ENCODE measurements at regions not wholly inside any gene's neighbourhood (a gene's known extent, or its start where the extent isn't known, plus 50 kb on each side); places are given as distances from the start of the nearest gene placed in this dataset.

DNA sequence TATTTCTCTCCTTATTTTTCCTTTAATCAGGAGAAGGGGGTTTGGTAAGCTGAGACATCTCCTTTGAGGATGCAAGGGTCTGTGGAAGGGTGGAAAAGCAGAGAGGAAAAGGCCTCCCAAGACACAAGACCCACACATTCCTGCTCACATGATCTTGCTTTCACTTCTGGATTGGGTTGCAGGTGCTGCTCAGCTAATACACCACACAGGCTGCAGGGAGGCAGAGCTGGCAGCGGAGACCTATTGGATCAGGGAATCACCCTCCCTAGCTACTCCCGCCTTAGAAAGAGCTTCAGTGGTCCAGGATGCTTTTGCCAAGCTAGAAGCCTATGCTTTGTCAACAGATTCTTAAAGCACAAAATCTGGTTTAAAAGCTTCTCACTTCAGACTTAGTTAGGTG is 87.6 kb upstream of the IL33 start:
- no peaks in the 10 kb centered on the region for H3K36me3 ChIP-seq (ENCODE audit: control insufficient read depth, insufficient read depth, low read length)
- no peak for DNase-seq (ENCODE audit: low read depth)
- H3K4me3 ChIP-seq (ENCODE audit: low read depth, low read length) = no peak overlapping the region
- TF ChIP-seq, protein P1, sequence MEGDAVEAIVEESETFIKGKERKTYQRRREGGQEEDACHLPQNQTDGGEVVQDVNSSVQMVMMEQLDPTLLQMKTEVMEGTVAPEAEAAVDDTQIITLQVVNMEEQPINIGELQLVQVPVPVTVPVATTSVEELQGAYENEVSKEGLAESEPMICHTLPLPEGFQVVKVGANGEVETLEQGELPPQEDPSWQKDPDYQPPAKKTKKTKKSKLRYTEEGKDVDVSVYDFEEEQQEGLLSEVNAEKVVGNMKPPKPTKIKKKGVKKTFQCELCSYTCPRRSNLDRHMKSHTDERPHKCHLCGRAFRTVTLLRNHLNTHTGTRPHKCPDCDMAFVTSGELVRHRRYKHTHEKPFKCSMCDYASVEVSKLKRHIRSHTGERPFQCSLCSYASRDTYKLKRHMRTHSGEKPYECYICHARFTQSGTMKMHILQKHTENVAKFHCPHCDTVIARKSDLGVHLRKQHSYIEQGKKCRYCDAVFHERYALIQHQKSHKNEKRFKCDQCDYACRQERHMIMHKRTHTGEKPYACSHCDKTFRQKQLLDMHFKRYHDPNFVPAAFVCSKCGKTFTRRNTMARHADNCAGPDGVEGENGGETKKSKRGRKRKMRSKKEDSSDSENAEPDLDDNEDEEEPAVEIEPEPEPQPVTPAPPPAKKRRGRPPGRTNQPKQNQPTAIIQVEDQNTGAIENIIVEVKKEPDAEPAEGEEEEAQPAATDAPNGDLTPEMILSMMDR (IDR thresholded peaks at IDR 0.05; ENCODE audit: insufficient read depth, low read length, severe bottlenecking) = no peak
- FAIRE-seq = no peak
- H3K27me3 ChIP-seq (ENCODE audit: control insufficient read depth, insufficient read depth, low read length) = no peaks in the 10 kb centered on the region

DNA sequence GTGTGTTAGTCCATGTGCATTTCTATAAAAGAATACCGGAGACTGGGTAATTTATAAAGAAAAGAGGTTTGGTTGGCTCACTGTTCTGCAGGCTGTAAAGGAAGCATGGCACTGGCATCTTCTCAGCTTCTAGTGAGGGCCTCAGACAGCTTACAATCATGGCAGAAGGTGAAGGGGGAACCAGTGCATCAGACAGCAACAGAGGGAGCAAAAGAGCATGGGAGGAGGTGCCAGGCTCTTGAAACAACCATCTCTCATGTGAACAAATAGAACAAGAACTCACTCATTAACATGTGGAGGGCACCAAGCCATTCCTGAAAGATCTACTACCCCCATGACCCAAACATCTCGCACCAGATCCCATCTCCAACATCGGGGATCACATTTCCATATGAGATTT is 89.2 kb upstream of the IL33 start:
- Histone ChIP-seq H3K36me3 (ENCODE audit: control insufficient read depth, insufficient read depth, low read length) (no peaks in the 10 kb centered on the region), H3K4me3 (ENCODE audit: low read depth, low read length) (no peak overlapping the region), H3K27me3 (ENCODE audit: control insufficient read depth, insufficient read depth, low read length) (no peaks in the 10 kb centered on the region)
- TF ChIP-seq, protein P1 (IDR thresholded peaks at IDR 0.05; ENCODE audit: insufficient read depth, low read length, severe bottlenecking) = peak; percentile 5
- no peak for FAIRE-seq
- no peak for DNase-seq (ENCODE audit: low read depth)

DNA sequence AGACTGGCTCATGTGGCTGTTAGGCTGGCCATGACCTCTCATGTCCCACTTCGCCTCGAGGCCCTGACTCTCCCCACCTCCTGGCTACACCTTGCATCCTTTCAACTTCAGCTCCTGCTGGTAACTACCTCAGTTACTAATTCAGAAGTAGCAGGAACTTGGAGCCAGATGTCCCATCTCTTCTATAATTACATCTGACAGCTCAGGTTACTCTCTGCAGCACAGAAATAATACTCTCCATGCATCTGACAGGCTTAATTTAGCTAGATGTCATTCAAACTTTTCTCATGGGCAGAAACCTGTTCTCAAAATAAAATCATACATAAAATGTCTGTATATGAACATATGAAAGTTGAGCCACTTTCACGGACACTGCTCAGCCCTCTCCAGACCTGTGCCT is 92.2 kb upstream of the IL33 start:
- Histone ChIP-seq H3K36me3 (ENCODE audit: control insufficient read depth, insufficient read depth, low read length) (no peaks in the 10 kb centered on the region), H3K27me3 (ENCODE audit: control insufficient read depth, insufficient read depth, low read length) (no peaks in the 10 kb centered on the region), H3K4me3 (ENCODE audit: low read depth, low read length) (no peak overlapping the region)
- DNase-seq (ENCODE audit: low read depth) (no peak), FAIRE-seq (no peak)
- TF ChIP-seq, protein P1 (IDR thresholded peaks at IDR 0.05; ENCODE audit: insufficient read depth, low read length, severe bottlenecking) = no peak

DNA sequence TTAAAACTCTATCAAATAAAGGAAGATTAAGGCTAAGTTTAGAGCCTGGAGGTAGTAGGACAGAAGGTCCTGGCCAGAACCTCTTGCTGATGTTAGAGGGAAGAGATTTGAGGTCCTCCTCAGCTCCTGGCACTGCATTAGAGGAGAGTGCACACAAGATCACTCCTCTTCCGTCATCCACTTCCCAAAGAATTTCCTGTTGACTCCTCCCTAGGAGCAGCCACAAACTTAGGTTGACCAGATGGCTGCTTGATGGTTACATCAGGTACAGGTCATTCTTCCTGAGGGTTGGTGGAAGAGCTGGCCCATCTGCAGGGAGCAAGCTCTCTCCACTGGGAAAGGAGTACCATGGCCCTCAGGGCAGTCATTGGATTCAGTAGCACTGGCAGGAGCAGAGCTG is 93.9 kb upstream of the IL33 start:
- Histone ChIP-seq H3K4me3 (ENCODE audit: low read depth, low read length) (no peak overlapping the region), H3K27me3 (ENCODE audit: control insufficient read depth, insufficient read depth, low read length) (no peaks in the 10 kb centered on the region), H3K36me3 (ENCODE audit: control insufficient read depth, insufficient read depth, low read length) (no peaks in the 10 kb centered on the region)
- FAIRE-seq (no peak), DNase-seq (ENCODE audit: low read depth) (no peak)
- TF ChIP-seq, protein P1 (IDR thresholded peaks at IDR 0.05; ENCODE audit: insufficient read depth, low read length, severe bottlenecking) = no peak

DNA sequence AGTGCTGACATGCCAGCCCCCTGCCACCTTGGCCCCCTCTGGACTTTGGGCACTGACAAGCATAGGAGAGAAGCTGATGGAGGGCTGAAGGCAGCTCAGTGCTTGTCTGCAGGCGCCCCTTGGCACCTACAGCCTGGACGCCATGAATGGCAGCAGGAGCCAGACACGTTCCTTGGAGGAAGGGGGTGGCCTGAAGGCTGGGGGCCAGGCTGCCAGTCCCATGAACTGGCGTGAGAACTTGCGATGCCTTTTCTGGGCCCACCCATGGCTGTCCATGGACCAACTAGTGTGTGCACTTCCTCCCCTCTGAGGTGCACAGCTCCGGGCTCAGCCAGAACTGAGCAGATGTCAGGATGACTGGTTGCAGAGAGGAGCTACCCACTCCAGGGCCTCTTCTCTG is 99.0 kb upstream of the RANBP6 start:
- DNase-seq (ENCODE audit: low read depth) (no peak), FAIRE-seq (no peak)
- no peaks in the 10 kb centered on the region for H3K36me3 ChIP-seq (ENCODE audit: control insufficient read depth, insufficient read depth, low read length)
- H3K27me3 ChIP-seq (ENCODE audit: control insufficient read depth, insufficient read depth, low read length) = no peaks in the 10 kb centered on the region
- no peak overlapping the region for H3K4me3 ChIP-seq (ENCODE audit: low read depth, low read length)
- TF ChIP-seq, protein P1 (IDR thresholded peaks at IDR 0.05; ENCODE audit: insufficient read depth, low read length, severe bottlenecking) = no peak

DNA sequence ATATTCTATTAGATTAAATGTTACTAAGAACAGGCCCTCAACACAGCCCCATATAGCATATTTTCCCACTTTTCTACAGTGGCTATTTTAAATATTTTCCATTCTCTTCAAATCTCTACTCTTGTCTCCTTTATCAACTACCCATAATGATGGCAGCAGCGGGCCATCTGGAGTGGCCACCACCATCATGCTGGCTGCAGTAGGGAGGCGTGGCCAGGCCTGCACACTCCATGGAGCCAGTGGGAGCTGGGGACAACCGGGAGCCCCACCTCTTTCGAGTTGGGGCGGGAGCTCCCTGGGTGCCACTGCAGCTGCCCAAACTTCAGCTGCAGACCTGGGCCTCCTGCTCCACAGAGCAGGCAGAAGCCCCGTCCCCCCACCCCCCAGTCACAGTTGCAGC is 98.4 kb upstream of the RANBP6 start:
- Histone ChIP-seq H3K4me3 (ENCODE audit: low read depth, low read length) (no peak overlapping the region), H3K36me3 (ENCODE audit: control insufficient read depth, insufficient read depth, low read length) (no peaks in the 10 kb centered on the region), H3K27me3 (ENCODE audit: control insufficient read depth, insufficient read depth, low read length) (no peaks in the 10 kb centered on the region)
- FAIRE-seq = no peak
- TF ChIP-seq, protein P1 (IDR thresholded peaks at IDR 0.05; ENCODE audit: insufficient read depth, low read length, severe bottlenecking) = no peak
- no peak for DNase-seq (ENCODE audit: low read depth)

All from bronchial epithelial cell (primary cell).